ENCODE measurements at regions not wholly inside any gene's neighbourhood (a gene's known extent, or its start where the extent isn't known, plus 50 kb on each side); places are given as distances from the start of the nearest gene placed in this dataset.

DNA sequence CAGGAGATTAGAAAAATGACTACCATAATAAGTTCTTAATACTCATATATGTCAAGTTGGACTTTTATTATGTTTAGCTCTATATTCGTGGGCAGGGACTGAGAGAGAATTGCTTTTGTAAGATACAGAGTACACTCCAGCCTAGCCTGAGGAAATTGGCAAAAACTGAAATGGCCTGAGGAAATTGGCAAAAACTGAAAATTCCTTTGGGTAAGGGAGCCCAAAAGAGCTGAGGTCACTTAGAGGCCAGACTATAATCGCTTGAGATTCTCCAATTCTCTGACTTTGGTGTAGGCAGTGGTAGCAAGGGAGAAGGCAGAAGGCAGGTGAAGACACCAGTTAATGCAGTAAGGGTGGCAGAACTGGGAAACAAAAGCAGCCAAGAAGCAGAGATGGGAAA, 124.5 kb upstream of the HCCS start:
- TF ChIP-seq, protein P1, sequence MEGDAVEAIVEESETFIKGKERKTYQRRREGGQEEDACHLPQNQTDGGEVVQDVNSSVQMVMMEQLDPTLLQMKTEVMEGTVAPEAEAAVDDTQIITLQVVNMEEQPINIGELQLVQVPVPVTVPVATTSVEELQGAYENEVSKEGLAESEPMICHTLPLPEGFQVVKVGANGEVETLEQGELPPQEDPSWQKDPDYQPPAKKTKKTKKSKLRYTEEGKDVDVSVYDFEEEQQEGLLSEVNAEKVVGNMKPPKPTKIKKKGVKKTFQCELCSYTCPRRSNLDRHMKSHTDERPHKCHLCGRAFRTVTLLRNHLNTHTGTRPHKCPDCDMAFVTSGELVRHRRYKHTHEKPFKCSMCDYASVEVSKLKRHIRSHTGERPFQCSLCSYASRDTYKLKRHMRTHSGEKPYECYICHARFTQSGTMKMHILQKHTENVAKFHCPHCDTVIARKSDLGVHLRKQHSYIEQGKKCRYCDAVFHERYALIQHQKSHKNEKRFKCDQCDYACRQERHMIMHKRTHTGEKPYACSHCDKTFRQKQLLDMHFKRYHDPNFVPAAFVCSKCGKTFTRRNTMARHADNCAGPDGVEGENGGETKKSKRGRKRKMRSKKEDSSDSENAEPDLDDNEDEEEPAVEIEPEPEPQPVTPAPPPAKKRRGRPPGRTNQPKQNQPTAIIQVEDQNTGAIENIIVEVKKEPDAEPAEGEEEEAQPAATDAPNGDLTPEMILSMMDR (IDR thresholded peaks at IDR 0.05), result no peak
- TF ChIP-seq POLR2AphosphoS5 (IDR thresholded peaks at IDR 0.05; ENCODE audit: insufficient read depth in 1 of 2, low read depth in 1 of 2), result no peak
- TF ChIP-seq POLR2A (IDR thresholded peaks at IDR 0.05), result no peak
